Pancreas (tissue), 10 donors: ENCODE measurements at regions not wholly inside any gene's neighbourhood (a gene's known extent, or its start where the extent isn't known, plus 50 kb on each side); places are given as distances from the start of the nearest gene placed in this dataset.

Experiments
- ATAC-seq, 4 donors: fragments of 200-7000 bp; cut with Tn5 transposase; one replicate each; pipeline versions ENCODE4 v1.8.0 to v1.9.1; 2020; ENCODE audit warnings: mild to moderate bottlenecking in 4 of 4, moderate library complexity in 4 of 4
- DNase-seq, 6 donors: peaks; one replicate each; pipeline ENCODE4 v3.0.0-alpha.2; 2020
- FAIRE-seq: peaks from 2 replicates; lab custom pipeline; 2012; peaks lifted over from hg19 to GRCh38; lab: Jason Lieb, UNC
- H3K27ac ChIP-seq, 4 donors: fragments of 200-600 bp; sonication (generic); 1 replicate in 3 of 4; 2 replicates in 1 of 4; pipeline versions ENCODE4 v1.5.0 to v1.8.0; 2020
- H3K27me3 ChIP-seq, 4 donors: fragments of 200-600 bp; one replicate each; pipeline ENCODE4 v1.8.0; 2021
- H3K36me3 ChIP-seq, 3 donors: fragments of 200-600 bp; sonication (generic) in 1 of 3; one replicate each; pipeline versions ENCODE4 v1.5.0 to v1.8.0; 2020 to 2021
- H3K4me1 ChIP-seq, 3 donors: fragments of 200-600 bp; one replicate each; pipeline ENCODE4 v1.8.0; 2021
- H3K4me3 ChIP-seq, 4 donors: fragments of 200-600 bp; sonication (generic) in 2 of 4; one replicate each; pipeline versions ENCODE4 v1.5.0 to v1.8.0; 2020 to 2021
- H3K9me3 ChIP-seq, 4 donors: fragments of 200-600 bp; one replicate each; pipeline ENCODE4 v1.8.0; 2021
- CTCF ChIP-seq, 4 donors: fragments of 200-600 bp; sonication (generic) in 3 of 4; IDR thresholded peaks; one replicate each; pipeline versions ENCODE4 v1.5.0 to v1.8.0; 2021; ENCODE audit warnings: antibody characterized with exemption in 4 of 4
- WGBS, 2 donors: extraction: QIAGEN DNeasy Blood & Tissue Kit; methylation state at CpG; one replicate each; pipeline ENCODE4 v1.1.7; 2013; 5-methylcytosine and 5-hydroxymethylcytosine counted together
- intact Hi-C, 3 donors: fragments of 100-400 bp; cut with DNase I; formaldehyde crosslinking; loops; one replicate each; pipeline versions ENCODE4 v1.11.1 to v1.14.2; 2022
- donor health status: healthy with polysubstance abuse.
- donor health status: DM: no; HTN: no; CAD: no; lungs with moderate emphysema.
- donor health status: DM: no; HTN: no; CAD: no.
- donor health status: control.
- donor health status: control.
- donor health status: Bipolar disorder and iron deficiency.
- donor health status: DM: yes; HTN: yes; CAD: no.
- donor health status: DM: no; HTN: no; CAD: no.
- donor health status: DM: no; HTN: no; CAD: no.
- donor health status: DM: yes; HTN: yes; CAD: no.

- ATAC-seq: no peak
- Histone ChIP-seq H3K9me3 (no peaks in the 10 kb centered on the region), H3K4me3 (no peak overlapping the region), H3K27ac (no peak overlapping the region), H3K36me3 (no peaks in the 10 kb centered on the region), H3K4me1 (no peaks in the 10 kb centered on the region), H3K27me3 (no peaks in the 10 kb centered on the region)
- intact Hi-C loops: no loop called here
- no peak for DNase-seq
- 74 to 82% methylated on average over 2 of the region's 2 CpGs for whole genome bisulfite sequencing, 2 donors
- no peak for TF ChIP-seq CTCF (IDR thresholded peaks at IDR 0.05)
- FAIRE-seq: no peak
These were observed 121.3 kb upstream of the ADAMTS9 start for GRCh38 chr3:64809086-64809485.

- no peaks in the 10 kb centered on the region for H3K4me1 ChIP-seq
- no peaks in the 10 kb centered on the region for H3K36me3 ChIP-seq
- no peak for TF ChIP-seq CTCF (IDR thresholded peaks at IDR 0.05)
- no peak for FAIRE-seq
- no peaks in the 10 kb centered on the region for H3K9me3 ChIP-seq
- DNase-seq: no peak
- H3K27ac ChIP-seq: no peak overlapping the region
- intact Hi-C loops: no loop called here
- no peaks in the 10 kb centered on the region for H3K27me3 ChIP-seq
- ATAC-seq: no peak
- H3K4me3 ChIP-seq: no peak overlapping the region
These were observed 120.3 kb upstream of the ADAMTS9 start for GRCh38 chr3:64808061-64808460.

- H3K27ac ChIP-seq: no peak overlapping the region
- DNase-seq (no peak), ATAC-seq (peak in 2 of 4 donors; percentile 41 to 46), FAIRE-seq (no peak)
- TF ChIP-seq CTCF (IDR thresholded peaks at IDR 0.05): no peak
- 51 to 57% methylated on average over 6 of the region's 6 CpGs for WGBS, 2 donors
- intact Hi-C loops: no loop called here
- no peak overlapping the region for H3K4me3 ChIP-seq
- H3K27me3 ChIP-seq: no peaks in the 10 kb centered on the region
- no peaks in the 10 kb centered on the region for H3K4me1 ChIP-seq
- no peaks in the 10 kb centered on the region for H3K36me3 ChIP-seq
- no peaks in the 10 kb centered on the region for H3K9me3 ChIP-seq
These were observed 119.1 kb upstream of the ADAMTS9 start for GRCh38 chr3:64806668-64807605.

- H3K27ac ChIP-seq: no peak overlapping the region
These were observed 118.2 kb upstream of the ADAMTS9 start for GRCh38 chr3:64805978-64806377.

More at GRCh38 chr3:64805978-64806377, 118.2 kb upstream of the ADAMTS9 start:
- Histone ChIP-seq H3K27me3 (no peaks in the 10 kb centered on the region), H3K4me3 (no peak overlapping the region), H3K9me3 (no peaks in the 10 kb centered on the region), H3K4me1 (no peaks in the 10 kb centered on the region), H3K36me3 (no peaks in the 10 kb centered on the region)
- FAIRE-seq: no peak
- intact Hi-C loops: no loop called here
- DNase-seq: no peak
- 57 to 60% methylated on average over 2 of the region's 2 CpGs for WGBS, 2 donors
- no peak for ATAC-seq
- TF ChIP-seq CTCF (IDR thresholded peaks at IDR 0.05): no peak
